Uterus (tissue), 3 donors: ENCODE measurements at regions not wholly inside any gene's neighbourhood (a gene's known extent, or its start where the extent isn't known, plus 50 kb on each side); places are given as distances from the start of the nearest gene placed in this dataset.
"Not testable (repeated sequence)": the region's sequence is repeated elsewhere in the genome, so short reads cannot be mapped to it uniquely, and the experiment has no call there.

Experiments
- DNase-seq, 2 donors: peaks; one replicate each; pipeline ENCODE4 v3.0.0-alpha.2; 2019 to 2020
- H3K27ac ChIP-seq, 2 donors: fragments of 200-600 bp; sonication (generic); 1 replicate in 1 of 2; 2 replicates in 1 of 2; pipeline ENCODE4 v1.5.1; 2016 to 2018
- H3K27me3 ChIP-seq, 2 donors: fragments of 200-600 bp; sonication (generic); one replicate each; pipeline ENCODE4 v1.5.1; 2018 to 2019; ENCODE audit warnings: control low read depth in 1 of 2
- H3K36me3 ChIP-seq, 2 donors: fragments of 200-600 bp; sonication (generic); one replicate each; pipeline ENCODE4 v1.5.1; 2019; ENCODE audit warnings: control low read depth in 1 of 2
- H3K4me1 ChIP-seq, 2 donors: fragments of 200-600 bp; sonication (generic); one replicate each; pipeline ENCODE4 v1.5.1; 2018 to 2019; ENCODE audit warnings: control low read depth in 1 of 2
- H3K4me3 ChIP-seq, 2 donors: fragments of 200-600 bp; sonication (generic); 1 replicate in 1 of 2; 2 replicates in 1 of 2; pipeline ENCODE4 v1.5.1; 2018 to 2019; ENCODE audit warnings: mild to moderate bottlenecking in 1 of 2
- H3K9me3 ChIP-seq, 2 donors: fragments of 200-600 bp; sonication (generic); one replicate each; pipeline ENCODE4 v1.5.1; 2019; ENCODE audit warnings: control low read depth in 1 of 2
- CTCF ChIP-seq, 4 experiments: fragments of 200-600 bp in 2 of 4; fragments of 450-650 bp in 2 of 4; sonication (generic) in 2 of 4; IDR thresholded peaks; one replicate each; pipeline ENCODE4 v1.5.1; 2016 to 2019; ENCODE audit warnings: antibody characterized with exemption in 4 of 4, mild to moderate bottlenecking in 2 of 4, moderate library complexity in 1 of 4
- POLR2A ChIP-seq, 2 donors: fragments of 450-650 bp; IDR thresholded peaks; one replicate each; pipeline ENCODE4 v1.6.1; 2016; ENCODE audit warnings: antibody characterized with exemption in 2 of 2, mild to moderate bottlenecking in 1 of 2, moderate library complexity in 1 of 2
- intact Hi-C: fragments of 100-400 bp; cut with DNase I; formaldehyde crosslinking; loops from one replicate; pipeline ENCODE4 v1.15.1; 2023; ENCODE audit warnings: low total_unique reads
- donor health status: DM: yes; HTN: yes; CAD: no.

- Histone ChIP-seq H3K27ac (no peak overlapping the region), H3K27me3 (no peaks in the 10 kb centered on the region), H3K36me3 (no peaks in the 10 kb centered on the region), H3K4me3 (no peak overlapping the region), H3K9me3 (no peaks in the 10 kb centered on the region), H3K4me1 (no peaks in the 10 kb centered on the region)
- no peak for DNase-seq
- TF ChIP-seq POLR2A (IDR thresholded peaks at IDR 0.05): no peak
- no peak for TF ChIP-seq CTCF (IDR thresholded peaks at IDR 0.05)
- intact Hi-C loops: no loop called here
Measured at GRCh38 chr4:112029771-112030171, 115.5 kb upstream of the FAM241A start.

GRCh38 chr4:112031712-112032328, 113.4 kb upstream of the FAM241A start:
- Histone ChIP-seq H3K36me3 (no peaks in the 10 kb centered on the region), H3K9me3 (no peaks in the 10 kb centered on the region), H3K4me1 (no peaks in the 10 kb centered on the region), H3K27ac (no peak overlapping the region), H3K4me3 (no peak overlapping the region), H3K27me3 (no peaks in the 10 kb centered on the region)
- TF ChIP-seq CTCF (IDR thresholded peaks at IDR 0.05) (peak; percentile 53 to 61 (median 58)), POLR2A (IDR thresholded peaks at IDR 0.05) (no peak)
- DNase-seq: peak in 1 of 2 donors; percentile 23
- intact Hi-C loops: no loop called here

- Histone ChIP-seq H3K9me3 (no peaks in the 10 kb centered on the region), H3K36me3 (no peaks in the 10 kb centered on the region), H3K27me3 (no peaks in the 10 kb centered on the region), H3K4me1 (no peaks in the 10 kb centered on the region), H3K27ac (no peak overlapping the region), H3K4me3 (no peak overlapping the region)
- DNase-seq: no peak
- TF ChIP-seq CTCF (IDR thresholded peaks at IDR 0.05) (no peak), POLR2A (IDR thresholded peaks at IDR 0.05) (no peak)
- intact Hi-C loops: no loop called here
Measured at GRCh38 chr4:112036886-112037285, 108.4 kb upstream of the FAM241A start.

- intact Hi-C loops: no loop called here
- Histone ChIP-seq H3K4me1 (no peaks in the 10 kb centered on the region), H3K27me3 (no peaks in the 10 kb centered on the region), H3K27ac (no peak overlapping the region), H3K36me3 (no peaks in the 10 kb centered on the region), H3K4me3 (no peak overlapping the region), H3K9me3 (no peaks in the 10 kb centered on the region)
- no peak for DNase-seq
- no peak for TF ChIP-seq POLR2A (IDR thresholded peaks at IDR 0.05)
- TF ChIP-seq CTCF (IDR thresholded peaks at IDR 0.05): no peak
Measured at GRCh38 chr4:112038861-112039260, 106.4 kb upstream of the FAM241A start.

- H3K4me3 ChIP-seq, intact Hi-C loops, H3K27ac ChIP-seq, DNase-seq, H3K36me3 ChIP-seq, H3K9me3 ChIP-seq, H3K4me1 ChIP-seq, H3K27me3 ChIP-seq: not testable (repeated sequence)
Measured at GRCh38 chr4:112049119-112049518, 96.1 kb upstream of the FAM241A start.

GRCh38 chr4:112053825-112054350, 91.4 kb upstream of the FAM241A start:
- no peaks in the 10 kb centered on the region for H3K9me3 ChIP-seq
- no peaks in the 10 kb centered on the region for H3K27me3 ChIP-seq
- H3K36me3 ChIP-seq: no peaks in the 10 kb centered on the region
- intact Hi-C loops: no loop called here
- no peak for TF ChIP-seq POLR2A (IDR thresholded peaks at IDR 0.05)
- no peak for TF ChIP-seq CTCF (IDR thresholded peaks at IDR 0.05)
- H3K4me1 ChIP-seq: no peaks in the 10 kb centered on the region
- H3K27ac ChIP-seq: no peak overlapping the region
- no peak for DNase-seq
- H3K4me3 ChIP-seq: no peak overlapping the region
